H1 (cell line): ENCODE measurements at regions not wholly inside any gene's neighbourhood (a gene's known extent, or its start where the extent isn't known, plus 50 kb on each side); places are given as distances from the start of the nearest gene placed in this dataset.

Source experiments
- CHD7 ChIP-seq: fragments of 300-600 bp; sonication (generic); IDR thresholded peaks from 2 replicates; pipeline ENCODE4 v1.7.1; 2012; ENCODE audit warnings: low read length, moderate library complexity, mild to moderate bottlenecking, inconsistent platforms; ENCODE audit not compliant: insufficient replicate concordance
- EGR1 ChIP-seq: IDR thresholded peaks from 2 replicates; pipeline ENCODE4 v1.6.1; 2011; ENCODE audit warnings: low read depth, low read length, borderline replicate concordance
- KDM1A ChIP-seq: fragments of 200-600, 300-600 bp; sonication (generic); IDR thresholded peaks from 2 replicates; pipeline ENCODE4 v1.7.1; 2016; ENCODE audit warnings: mild to moderate bottlenecking, low read length, borderline replicate concordance
- MAFK ChIP-seq: IDR thresholded peaks from 2 replicates; pipeline ENCODE4 v1.6.1; 2012; ENCODE audit warnings: low read depth, mild to moderate bottlenecking, improper control_type of control experiment, low read length
- TF ChIP-seq, protein P1 (sequence below): IDR thresholded peaks from 2 replicates; pipeline ENCODE4 v1.6.1; 2012; ENCODE audit warnings: inconsistent platforms

- no peak for TF ChIP-seq CHD7
- TF ChIP-seq, protein P1, sequence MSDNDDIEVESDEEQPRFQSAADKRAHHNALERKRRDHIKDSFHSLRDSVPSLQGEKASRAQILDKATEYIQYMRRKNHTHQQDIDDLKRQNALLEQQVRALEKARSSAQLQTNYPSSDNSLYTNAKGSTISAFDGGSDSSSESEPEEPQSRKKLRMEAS, result peak; percentile 38; the same call in 1 of the 2 replicates
- TF ChIP-seq KDM1A, result peak; percentile 7; the same call in 1 of the 2 replicates
- no peak for TF ChIP-seq EGR1
- TF ChIP-seq MAFK, result no peak
Observed at GRCh38 chr14:65173973-65174693, 71.8 kb upstream of the MAX start (continued).
